GM18873 (cell line): ENCODE measurements at regions not wholly inside any gene's neighbourhood (a gene's known extent, or its start where the extent isn't known, plus 50 kb on each side); places are given as distances from the start of the nearest gene placed in this dataset.
A peak's percentile ranks its signal among the peaks of the same experiment; 100 is the strongest.

Experiments used
- ATAC-seq: cut with Tn5 transposase; IDR thresholded peaks from one replicate; pipeline ENCODE4 v1.9.1; 2021; ENCODE audit warnings: mild to moderate bottlenecking, moderate library complexity, moderate number of reproducible peaks; ENCODE audit not compliant: unreplicated experiment, low FRiP score

- ATAC-seq, result no peak
Observed at GRCh38 chr17:55668312-55668920, 54.2 kb downstream of the TMEM100 start.

- no peak for ATAC-seq
Observed at GRCh38 chr17:55666806-55667205, 55.9 kb downstream of the TMEM100 start.

GRCh38 chr17:55664287-55664686 lies 58.4 kb downstream of the TMEM100 start:
- ATAC-seq, result peak; percentile 81

GRCh38 chr17:55663400-55663799 lies 59.3 kb downstream of the TMEM100 start:
- ATAC-seq, result no peak

- ATAC-seq, result no peak
Observed at GRCh38 chr17:55661963-55662834, 60.5 kb downstream of the TMEM100 start.

- ATAC-seq, result no peak
Observed at GRCh38 chr17:55661256-55661758, 61.4 kb downstream of the TMEM100 start.

GRCh38 chr17:55660178-55660886 lies 62.3 kb downstream of the TMEM100 start:
- ATAC-seq, result no peak

- ATAC-seq, result no peak
Observed at GRCh38 chr17:55659661-55660060, 63.0 kb downstream of the TMEM100 start.

- ATAC-seq, result no peak
Observed at GRCh38 chr17:55655777-55656176, 66.9 kb downstream of the TMEM100 start.

GRCh38 chr17:55654821-55655220 lies 67.8 kb downstream of the TMEM100 start:
- no peak for ATAC-seq

GRCh38 chr17:55654022-55654421 lies 68.6 kb downstream of the TMEM100 start:
- no peak for ATAC-seq

GRCh38 chr17:55652825-55653224 lies 69.8 kb downstream of the TMEM100 start:
- ATAC-seq, result no peak

- peak; percentile 43 for ATAC-seq
Observed at GRCh38 chr17:55652114-55652823, 70.4 kb downstream of the TMEM100 start.

- ATAC-seq, result no peak
Observed at GRCh38 chr17:55649957-55650597, 72.6 kb downstream of the TMEM100 start.

- no peak for ATAC-seq
Observed at GRCh38 chr17:55648086-55648485, 74.6 kb downstream of the TMEM100 start.

- no peak for ATAC-seq
Observed at GRCh38 chr17:55645361-55645760, 77.3 kb downstream of the TMEM100 start.

- no peak for ATAC-seq
Observed at GRCh38 chr17:55644346-55644745, 78.3 kb downstream of the TMEM100 start.

GRCh38 chr17:55642741-55643140 lies 79.9 kb downstream of the TMEM100 start:
- no peak for ATAC-seq

GRCh38 chr17:55641676-55642081 lies 81.0 kb downstream of the TMEM100 start:
- ATAC-seq, result no peak

GRCh38 chr17:55639096-55639495 lies 83.6 kb downstream of the TMEM100 start:
- ATAC-seq, result no peak
